Umbilical cord (tissue), 1 donor: ENCODE measurements at regions not wholly inside any gene's neighbourhood (a gene's known extent, or its start where the extent isn't known, plus 50 kb on each side); places are given as distances from the start of the nearest gene placed in this dataset.

Experiments used
- DNase-seq: peaks from one replicate; pipeline ENCODE4 v3.0.0-alpha.2; 2015; ENCODE audit warnings: low spot score

DNA sequence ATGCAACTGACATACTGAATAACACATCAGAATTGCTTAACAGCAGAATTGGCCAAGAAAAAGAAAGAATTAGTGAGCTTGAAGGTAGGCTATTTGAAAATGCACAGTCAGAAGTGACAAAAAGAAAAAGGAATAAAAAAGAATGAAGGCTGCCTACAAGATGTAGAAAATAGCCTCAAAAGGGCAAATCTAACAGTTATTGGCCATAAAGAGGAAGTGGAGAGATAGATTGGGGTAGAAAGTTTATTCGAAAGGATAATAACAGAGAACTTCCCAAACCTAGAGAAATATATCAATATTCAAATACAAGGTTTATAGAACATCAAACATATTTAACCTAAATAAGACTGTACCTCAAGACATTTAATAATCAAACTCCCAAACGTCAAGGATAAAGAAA, 67.5 kb downstream of the ATP6V1G3 start:
- DNase-seq: no peak

- DNase-seq: no peak
Observed at GRCh38 chr1:198472119-198472518, 68.4 kb downstream of the ATP6V1G3 start.

GRCh38 chr1:198467907-198468306, 72.6 kb downstream of the ATP6V1G3 start:
- DNase-seq: no peak

GRCh38 chr1:198467342-198467741, 73.1 kb downstream of the ATP6V1G3 start:
- no peak for DNase-seq

DNA sequence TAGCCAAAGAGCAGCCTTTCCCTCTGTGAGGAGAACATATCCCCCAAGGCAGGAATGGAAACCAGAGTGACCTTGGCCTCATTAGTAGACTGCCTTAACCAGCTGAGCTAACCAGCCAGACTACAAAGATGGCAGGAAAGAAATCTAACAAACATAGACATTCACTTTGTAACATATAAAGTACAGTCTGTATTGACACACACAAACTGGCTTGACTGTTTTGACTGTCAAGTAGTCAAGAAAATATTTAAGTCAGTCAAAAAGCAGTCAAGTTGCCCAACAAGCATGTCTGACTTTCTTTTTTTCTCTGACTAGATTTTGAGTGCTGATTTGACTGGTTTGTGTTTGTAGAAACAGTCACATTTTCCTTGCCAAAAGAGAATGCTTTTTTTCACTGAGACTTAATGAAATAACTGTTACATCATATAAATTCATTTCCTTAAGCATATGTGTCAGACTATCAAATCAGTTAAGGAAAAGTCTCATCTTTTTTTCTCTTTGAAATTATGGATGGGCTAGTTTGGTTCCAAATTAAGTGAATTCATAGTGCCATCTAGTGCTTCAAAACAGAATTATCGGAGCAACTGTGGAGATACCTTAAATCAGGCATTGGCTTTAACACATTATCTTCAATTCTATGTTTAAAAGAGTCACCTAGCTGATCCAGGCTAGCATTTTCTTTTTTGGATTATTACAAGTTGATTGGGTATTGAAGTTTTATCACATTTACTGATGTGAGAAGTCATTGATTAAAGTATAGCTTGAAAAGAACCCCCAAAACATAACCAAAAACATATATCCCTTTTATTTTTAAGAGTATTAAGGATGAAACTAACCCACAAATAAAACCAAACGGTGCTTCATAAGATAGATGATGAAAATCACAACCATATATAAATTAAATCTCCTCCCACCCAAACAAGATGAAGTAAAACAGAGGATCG, 75.0 kb downstream of the ATP6V1G3 start:
- DNase-seq: peak; percentile 76

DNA sequence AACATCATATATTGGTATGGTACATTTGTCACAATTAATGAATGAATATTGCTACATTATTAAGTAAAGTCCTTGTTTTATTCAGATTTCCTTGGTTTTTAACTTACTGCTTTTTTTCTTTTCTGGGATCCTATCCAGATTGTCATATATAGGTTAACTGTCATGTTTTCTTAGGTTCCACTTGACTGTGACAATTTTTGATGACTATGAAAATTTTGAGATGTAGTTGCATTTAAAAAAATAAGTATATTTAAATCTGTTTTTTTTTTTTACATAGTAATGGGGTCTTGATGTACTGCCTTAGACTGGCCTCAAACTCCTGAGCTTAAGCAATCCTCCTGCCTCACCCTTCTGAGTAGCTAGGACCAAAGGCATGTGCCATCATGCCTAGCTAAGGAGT, 76.8 kb downstream of the ATP6V1G3 start:
- no peak for DNase-seq

DNA sequence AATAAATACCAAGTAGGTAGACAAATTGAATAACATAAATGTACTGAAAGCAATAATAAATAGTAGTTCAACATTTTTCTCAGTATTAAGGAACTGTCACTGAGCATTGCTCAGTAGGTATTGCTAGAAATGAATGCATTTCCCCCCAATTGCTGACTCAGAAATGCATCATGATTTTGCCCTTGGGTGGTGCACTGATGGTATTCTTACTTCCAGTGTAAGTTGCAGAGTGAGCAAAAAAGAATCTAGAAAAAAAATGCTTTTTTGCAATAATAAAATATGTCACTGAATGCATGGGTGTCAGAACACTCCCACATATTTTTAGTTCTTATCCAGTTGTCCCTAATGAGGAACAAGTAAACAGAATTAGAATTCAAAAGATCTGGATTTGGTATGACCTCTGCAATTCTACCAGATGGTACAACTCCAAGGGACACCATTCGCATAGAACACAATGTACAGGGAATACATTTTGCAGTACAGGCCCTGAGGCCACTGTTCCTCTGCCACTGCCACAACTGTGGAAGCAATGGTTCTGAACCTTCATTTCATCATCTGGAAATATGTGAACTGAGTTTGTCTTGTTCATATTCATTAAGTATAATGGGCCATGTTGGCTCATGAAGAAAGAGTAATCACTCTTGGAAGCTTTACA, 78.0 kb downstream of the ATP6V1G3 start:
- DNase-seq: no peak

GRCh38 chr1:198455966-198456365, 84.5 kb downstream of the ATP6V1G3 start:
- DNase-seq: no peak

DNA sequence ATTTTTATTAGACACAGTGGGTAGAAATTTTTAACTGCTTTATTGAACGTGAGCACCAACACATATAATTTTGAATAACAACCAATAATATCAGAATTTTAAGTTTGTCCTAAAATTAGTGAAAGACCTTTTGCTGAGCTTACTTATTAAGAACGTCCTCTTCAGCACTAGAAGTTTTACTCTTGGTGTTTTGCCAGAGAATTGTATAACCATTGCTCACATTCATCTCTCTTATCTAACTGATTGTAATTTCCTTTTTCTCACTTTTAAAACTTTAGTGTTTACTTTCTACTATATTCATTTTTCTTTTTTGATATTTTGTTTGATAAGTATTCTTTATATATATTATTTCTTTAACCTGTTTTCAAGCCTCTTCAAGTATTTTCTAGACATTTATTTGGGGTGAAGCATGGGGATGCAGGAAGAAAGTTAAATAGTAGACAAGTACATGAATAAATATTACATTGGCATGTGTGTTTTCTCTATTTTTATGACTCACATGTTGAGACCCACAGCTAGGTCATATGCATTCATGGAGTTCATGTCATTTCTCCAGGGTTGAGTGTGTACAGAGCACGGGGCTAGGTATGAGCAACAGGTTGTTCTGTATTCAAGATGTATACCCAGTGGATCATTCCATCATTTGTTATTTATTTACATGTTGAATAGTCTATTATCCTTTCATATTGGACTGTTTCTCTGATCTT, 90.6 kb downstream of the ATP6V1G3 start:
- DNase-seq: no peak

DNA sequence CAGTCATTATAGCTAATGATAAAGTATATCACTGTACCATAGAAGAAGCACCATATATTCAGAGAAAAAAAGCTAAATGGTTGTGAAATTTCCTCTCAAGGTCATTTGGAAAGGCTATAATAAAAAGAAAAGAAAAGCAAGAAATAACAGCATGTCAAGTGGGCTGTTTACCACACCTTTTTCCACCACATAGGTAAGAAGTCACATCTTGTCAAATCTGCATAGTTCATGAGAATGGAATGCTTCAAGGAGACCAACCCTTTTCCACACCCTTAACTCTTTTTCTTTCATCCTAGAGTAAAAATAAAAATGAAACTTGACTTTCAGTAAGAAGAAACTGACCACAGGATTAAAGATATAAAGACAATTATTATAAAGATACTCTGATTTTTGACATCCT, 91.2 kb downstream of the ATP6V1G3 start:
- DNase-seq: no peak

GRCh38 chr1:198447468-198447867, 93.0 kb downstream of the ATP6V1G3 start:
- no peak for DNase-seq

DNA sequence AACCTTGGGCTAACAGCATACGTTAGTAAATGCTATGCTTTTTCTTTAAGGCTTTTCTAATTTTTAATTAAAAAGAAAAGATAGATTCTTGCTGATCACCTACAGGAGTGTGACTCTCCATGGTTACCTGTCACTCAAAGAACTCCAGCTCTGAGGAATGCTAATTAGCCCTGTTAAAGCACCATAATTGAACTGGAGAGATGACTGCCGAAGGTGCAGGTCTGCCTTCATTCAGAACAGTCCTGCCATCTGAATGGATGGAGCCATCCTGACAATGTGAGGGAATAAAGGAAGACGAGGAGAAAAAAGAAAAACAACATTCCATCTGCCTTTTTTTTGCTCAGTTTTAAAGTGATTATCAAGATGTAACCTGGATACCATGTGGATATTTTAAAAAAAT, 94.6 kb downstream of the ATP6V1G3 start:
- DNase-seq: no peak

DNA sequence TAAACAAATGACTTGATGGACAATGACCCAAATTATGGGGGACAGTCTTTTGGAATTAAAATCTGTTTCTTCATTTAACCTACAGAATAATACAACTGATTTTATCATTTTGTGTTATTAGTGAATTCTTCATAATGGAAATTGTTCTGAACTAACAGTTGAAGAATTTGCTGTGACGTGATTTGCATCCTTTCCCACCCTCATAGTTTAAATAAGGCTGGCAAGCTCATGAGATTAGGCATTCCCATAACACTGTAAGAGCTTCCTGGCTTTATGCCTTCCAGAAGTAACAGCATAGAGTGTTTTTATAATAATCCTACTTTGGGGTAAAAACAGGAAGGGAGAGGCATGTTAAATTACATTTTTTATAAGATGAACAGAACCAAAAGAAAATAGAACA, 95.7 kb downstream of the ATP6V1G3 start:
- DNase-seq: peak; percentile 59

DNA sequence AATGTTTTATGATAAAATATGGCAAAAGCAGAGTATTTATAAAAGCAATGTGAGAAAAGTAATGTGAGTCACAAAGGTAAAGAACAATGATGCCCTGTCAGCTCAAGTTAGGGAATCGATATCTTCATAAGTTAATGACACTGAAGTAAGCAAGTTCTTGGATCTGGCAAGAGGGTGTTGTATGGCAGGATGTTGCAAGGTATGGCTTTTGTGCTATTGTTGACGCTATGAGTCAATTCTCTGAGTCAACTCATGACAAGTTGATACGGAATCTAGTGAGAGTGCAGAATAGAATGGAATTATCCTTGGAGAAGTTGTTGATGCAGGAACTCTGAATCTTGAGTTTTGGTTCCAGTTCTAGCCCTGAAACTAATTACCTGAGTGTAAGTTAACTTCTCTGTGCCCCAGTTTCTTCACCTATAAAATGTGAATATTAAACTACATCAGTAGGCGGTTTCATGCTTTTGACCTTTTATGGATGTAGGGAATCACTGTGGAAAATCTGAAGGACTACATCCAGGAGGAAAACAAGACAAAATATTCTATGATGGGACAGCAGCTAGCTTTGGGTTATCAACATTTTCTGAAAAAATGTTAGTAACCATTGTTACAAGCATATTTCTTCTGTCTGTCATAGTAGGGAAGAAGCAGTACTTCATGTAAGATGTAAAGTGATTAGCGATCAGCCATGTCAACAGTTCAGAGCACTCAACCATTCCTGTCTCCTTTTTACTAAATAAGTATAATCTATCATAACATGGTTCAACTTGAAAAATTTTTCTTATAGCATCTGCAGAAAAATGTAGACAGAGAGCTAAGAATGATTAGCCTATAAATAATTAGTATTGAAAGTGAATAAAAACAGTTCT, 96.9 kb downstream of the ATP6V1G3 start:
- no peak for DNase-seq

GRCh38 chr1:198440842-198441241, 99.6 kb downstream of the ATP6V1G3 start:
- DNase-seq: peak; percentile 32

DNA sequence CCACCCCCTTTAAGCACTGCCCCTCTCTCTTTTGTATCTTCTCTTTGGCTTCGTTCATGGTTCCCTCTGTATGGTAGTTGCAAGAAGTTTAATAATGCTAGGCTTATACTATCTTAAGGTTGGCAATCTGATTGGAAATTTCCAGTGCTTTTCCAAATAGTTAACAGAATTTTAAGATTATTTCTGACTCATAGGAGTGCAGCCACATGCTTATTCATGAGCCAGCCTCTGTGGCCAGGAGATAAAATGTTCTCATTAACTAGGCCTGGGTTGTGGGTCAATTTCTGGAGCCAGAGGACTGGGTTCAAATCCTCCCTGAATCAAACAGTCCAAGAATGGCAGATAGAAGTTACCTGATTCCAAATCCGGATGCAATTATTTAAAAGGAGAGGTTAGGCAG, 103.1 kb downstream of the ATP6V1G3 start:
- no peak for DNase-seq

- DNase-seq: no peak
Observed at GRCh38 chr1:198436276-198436675, 104.2 kb downstream of the ATP6V1G3 start.

- DNase-seq: no peak
Observed at GRCh38 chr1:198435056-198435455, 105.4 kb downstream of the ATP6V1G3 start.

DNA sequence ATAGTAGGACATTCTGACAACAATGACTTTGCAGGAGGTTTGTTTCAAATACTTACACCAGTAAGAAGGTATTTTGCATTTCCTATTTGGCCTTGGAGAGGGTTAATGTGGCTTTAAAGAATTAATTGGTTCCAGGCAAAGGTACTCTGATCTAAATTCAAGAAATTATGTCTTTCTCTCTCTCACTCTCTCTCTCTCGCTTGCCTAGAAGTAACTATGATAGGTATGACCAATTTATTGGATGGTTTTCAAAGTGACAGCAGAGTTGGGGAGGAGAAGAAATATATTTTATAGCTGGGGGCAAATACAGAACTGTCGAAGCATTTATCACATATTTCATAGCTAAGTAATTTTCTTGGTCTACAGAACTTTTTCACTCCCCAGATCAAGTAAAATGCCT, 116.0 kb downstream of the ATP6V1G3 start:
- no peak for DNase-seq

- no peak for DNase-seq
Observed at GRCh38 chr1:198423673-198424072, 116.8 kb downstream of the ATP6V1G3 start.

DNA sequence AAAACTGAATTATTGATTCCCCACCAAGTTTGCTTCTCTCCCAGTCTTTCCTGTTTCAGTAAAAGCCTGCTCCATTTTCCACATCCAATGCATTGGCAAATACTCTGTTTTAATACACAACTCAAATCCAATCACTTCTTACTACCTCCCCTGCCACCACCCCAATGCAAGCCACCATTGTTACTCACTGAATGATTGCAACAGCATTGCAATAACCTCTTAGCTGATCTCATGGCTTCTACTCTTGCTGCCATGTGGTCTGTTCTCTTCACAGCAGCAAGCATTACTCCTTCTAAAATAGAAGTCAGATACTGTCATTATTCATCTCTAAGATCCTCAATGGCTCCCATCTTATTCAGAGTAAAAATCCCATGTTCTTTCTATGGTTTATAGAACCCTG, 123.4 kb downstream of the ATP6V1G3 start:
- no peak for DNase-seq
